ENCODE measurements at regions not wholly inside any gene's neighbourhood (a gene's known extent, or its start where the extent isn't known, plus 50 kb on each side); places are given as distances from the start of the nearest gene placed in this dataset.
"Not testable (repeated sequence)": the region's sequence is repeated elsewhere in the genome, so short reads cannot be mapped to it uniquely, and the experiment has no call there.

DNA sequence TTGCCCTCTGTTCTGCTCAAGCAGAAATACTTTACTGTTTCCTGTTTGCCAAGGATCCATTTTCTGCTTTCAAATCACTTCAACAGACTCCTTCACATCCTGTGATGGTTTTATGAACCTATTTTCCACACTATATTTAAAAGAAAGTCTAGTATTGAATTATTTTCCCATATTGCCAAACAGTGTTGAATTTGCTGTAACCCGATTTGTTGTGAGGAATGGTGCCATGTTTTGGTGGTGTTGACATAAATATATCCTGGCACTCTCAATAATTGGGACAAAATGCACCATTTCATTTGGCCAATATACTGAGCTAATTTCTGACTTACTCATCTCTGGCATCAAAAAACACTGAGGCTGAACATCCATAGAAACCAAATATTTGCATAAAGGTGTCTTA lies 615.4 kb upstream of the SEMA3D start:
- no peaks in the 10 kb centered on the region for H3K9me3 ChIP-seq
- no peak overlapping the region for H3K4me3 ChIP-seq
- H3K36me3 ChIP-seq (ENCODE audit: insufficient read depth in 1 of 2, low read depth in 1 of 2) = no peaks in the 10 kb centered on the region
- no peak overlapping the region for H3K27ac ChIP-seq
- 24 to 38% (median 34%) methylated on average over 1 of the region's 1 CpG for WGBS, 3 donors
- intact Hi-C loops (cut with DNase I) = no loop called here
- no peak for DNase-seq
- ATAC-seq = no peak
- no peaks in the 10 kb centered on the region for H3K4me1 ChIP-seq
- TF ChIP-seq, protein P1, sequence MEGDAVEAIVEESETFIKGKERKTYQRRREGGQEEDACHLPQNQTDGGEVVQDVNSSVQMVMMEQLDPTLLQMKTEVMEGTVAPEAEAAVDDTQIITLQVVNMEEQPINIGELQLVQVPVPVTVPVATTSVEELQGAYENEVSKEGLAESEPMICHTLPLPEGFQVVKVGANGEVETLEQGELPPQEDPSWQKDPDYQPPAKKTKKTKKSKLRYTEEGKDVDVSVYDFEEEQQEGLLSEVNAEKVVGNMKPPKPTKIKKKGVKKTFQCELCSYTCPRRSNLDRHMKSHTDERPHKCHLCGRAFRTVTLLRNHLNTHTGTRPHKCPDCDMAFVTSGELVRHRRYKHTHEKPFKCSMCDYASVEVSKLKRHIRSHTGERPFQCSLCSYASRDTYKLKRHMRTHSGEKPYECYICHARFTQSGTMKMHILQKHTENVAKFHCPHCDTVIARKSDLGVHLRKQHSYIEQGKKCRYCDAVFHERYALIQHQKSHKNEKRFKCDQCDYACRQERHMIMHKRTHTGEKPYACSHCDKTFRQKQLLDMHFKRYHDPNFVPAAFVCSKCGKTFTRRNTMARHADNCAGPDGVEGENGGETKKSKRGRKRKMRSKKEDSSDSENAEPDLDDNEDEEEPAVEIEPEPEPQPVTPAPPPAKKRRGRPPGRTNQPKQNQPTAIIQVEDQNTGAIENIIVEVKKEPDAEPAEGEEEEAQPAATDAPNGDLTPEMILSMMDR (IDR thresholded peaks at IDR 0.05) = no peak
- H3K27me3 ChIP-seq (ENCODE audit: insufficient read depth in 3 of 3, low read length in 2 of 3) = no peaks in the 10 kb centered on the region

DNA sequence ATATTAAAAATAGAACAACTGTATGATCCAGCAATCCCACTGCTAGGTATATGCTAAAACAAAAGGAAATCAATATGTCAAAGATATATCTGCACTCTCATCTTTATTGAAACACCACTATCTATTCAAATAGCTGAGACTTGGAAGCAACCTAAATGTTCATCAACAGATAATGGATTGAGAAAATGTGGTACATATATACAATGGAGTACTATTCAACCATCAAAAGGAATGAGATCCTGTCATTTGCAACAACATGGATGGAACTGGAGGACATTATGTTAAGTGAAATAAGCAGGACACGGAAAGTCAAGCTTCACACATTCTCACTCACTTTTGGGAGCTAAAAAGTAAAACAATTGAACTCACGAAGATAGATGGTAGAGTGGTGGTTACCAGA lies 610.1 kb upstream of the SEMA3D start:
- intact Hi-C loops (cut with DNase I) = no loop called here
- no peak overlapping the region for H3K27ac ChIP-seq
- WGBS, 3 donors = 90 to 92% (median 90%) methylated on average over 2 of the region's 2 CpGs
- H3K9me3 ChIP-seq = no peaks in the 10 kb centered on the region
- DNase-seq (no peak), ATAC-seq (no peak)
- H3K27me3 ChIP-seq (ENCODE audit: insufficient read depth in 3 of 3, low read length in 2 of 3) = no peaks in the 10 kb centered on the region
- no peak overlapping the region for H3K4me3 ChIP-seq
- TF ChIP-seq, protein P1 (IDR thresholded peaks at IDR 0.05) = no peak
- no peaks in the 10 kb centered on the region for H3K4me1 ChIP-seq
- H3K36me3 ChIP-seq (ENCODE audit: insufficient read depth in 1 of 2, low read depth in 1 of 2) = no peaks in the 10 kb centered on the region

DNA sequence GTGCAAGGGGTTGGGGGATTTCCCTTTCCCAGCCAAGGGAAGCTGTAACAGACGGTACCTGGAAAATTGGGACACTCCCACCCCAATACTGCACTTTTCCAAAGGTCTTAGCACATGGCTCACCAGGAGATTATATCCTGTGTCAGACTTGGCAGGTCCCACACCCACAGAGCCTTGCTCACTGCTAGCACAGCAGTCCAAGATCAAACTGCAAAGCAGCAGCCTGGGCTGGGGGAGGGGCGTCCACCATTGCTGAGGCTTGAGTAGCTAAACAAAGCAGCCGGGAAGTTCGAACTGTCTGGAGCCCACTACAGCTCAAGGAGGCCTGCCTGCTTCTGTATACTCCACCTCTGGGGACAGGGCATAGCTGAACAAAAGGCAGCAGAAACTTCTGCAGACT lies 604.2 kb upstream of the SEMA3D start:
- H3K27me3 ChIP-seq (ENCODE audit: insufficient read depth in 3 of 3, low read length in 2 of 3); H3K36me3 ChIP-seq (ENCODE audit: insufficient read depth in 1 of 2, low read depth in 1 of 2); H3K4me1 ChIP-seq; intact Hi-C loops (cut with DNase I); ATAC-seq; H3K27ac ChIP-seq; H3K9me3 ChIP-seq; H3K4me3 ChIP-seq; DNase-seq: not testable (repeated sequence)
- 82 to 89% (median 87%) methylated on average over 4 of the region's 4 CpGs for WGBS, 3 donors

DNA sequence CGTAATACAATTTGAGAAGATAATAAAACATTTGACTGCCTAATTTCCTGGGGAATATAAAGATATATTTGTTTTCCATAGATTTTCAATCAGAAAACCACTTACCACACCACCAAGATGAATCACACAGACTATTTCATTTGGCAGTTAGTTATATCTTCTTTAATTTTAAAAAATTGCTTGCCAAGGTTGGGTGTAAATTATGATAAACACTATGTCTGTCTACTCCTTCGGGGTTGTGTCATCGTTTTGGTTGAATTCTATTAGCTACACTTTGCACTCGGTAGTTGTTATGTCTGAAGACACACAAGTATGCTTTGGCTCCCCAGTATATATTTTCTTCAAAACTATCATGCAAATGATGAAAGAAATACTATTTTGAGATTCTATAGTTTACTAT lies 594.8 kb upstream of the SEMA3D start:
- DNase-seq = no peak
- WGBS, 3 donors = 70 to 71% (median 70%) methylated on average over 4 of the region's 4 CpGs
- H3K36me3 ChIP-seq (ENCODE audit: insufficient read depth in 1 of 2, low read depth in 1 of 2) = no peaks in the 10 kb centered on the region
- H3K4me3 ChIP-seq = no peak overlapping the region
- no peak overlapping the region for H3K27ac ChIP-seq
- H3K27me3 ChIP-seq (ENCODE audit: insufficient read depth in 3 of 3, low read length in 2 of 3) = no peaks in the 10 kb centered on the region
- no peak for ATAC-seq
- H3K9me3 ChIP-seq = peaks cover 7% of the 10 kb centered on the region
- intact Hi-C loops (cut with DNase I) = no loop called here
- no peaks in the 10 kb centered on the region for H3K4me1 ChIP-seq
- TF ChIP-seq, protein P1 (IDR thresholded peaks at IDR 0.05) = no peak

DNA sequence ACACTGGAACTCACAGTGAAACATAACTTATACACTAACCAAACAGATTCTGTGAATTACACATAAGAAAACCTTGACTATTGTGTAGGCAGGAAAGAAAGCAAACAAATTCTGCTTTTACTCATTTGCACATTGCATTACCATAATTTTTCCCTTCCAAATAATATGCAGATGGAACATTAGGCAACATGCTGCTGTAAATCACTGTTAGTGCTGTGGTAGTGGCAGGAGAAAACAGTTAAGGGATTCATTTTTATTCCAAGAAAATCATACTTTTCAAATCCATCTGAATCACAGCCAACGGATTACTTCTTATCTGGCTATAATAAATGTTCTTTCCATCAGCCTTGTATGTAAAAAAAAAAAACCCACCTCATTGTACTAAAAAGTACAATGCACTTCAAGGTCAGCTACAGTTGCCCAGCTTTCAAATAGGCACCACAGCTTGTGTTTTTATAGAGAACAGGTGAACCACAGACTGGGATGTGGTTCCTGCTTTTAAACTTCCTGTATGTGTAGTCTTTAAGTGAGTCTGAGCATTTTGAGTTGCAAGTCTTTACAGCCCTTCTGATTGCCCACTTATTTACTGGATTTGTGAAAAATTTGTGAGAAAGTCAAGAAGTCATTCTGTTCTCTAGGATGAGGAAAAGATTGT lies 590.0 kb upstream of the SEMA3D start:
- Histone ChIP-seq H3K36me3 (ENCODE audit: insufficient read depth in 1 of 2, low read depth in 1 of 2) (no peaks in the 10 kb centered on the region), H3K27me3 (ENCODE audit: insufficient read depth in 3 of 3, low read length in 2 of 3) (no peaks in the 10 kb centered on the region), H3K4me3 (no peak overlapping the region), H3K4me1 (no peaks in the 10 kb centered on the region), H3K27ac (no peak overlapping the region), H3K9me3 (no peaks in the 10 kb centered on the region)
- TF ChIP-seq, protein P1 (IDR thresholded peaks at IDR 0.05) = no peak
- ATAC-seq (no peak), DNase-seq (no peak)
- intact Hi-C loops (cut with DNase I) = no loop called here
- 29 to 46% (median 37%) methylated on average over 1 of the region's 1 CpG for WGBS, 3 donors

Measured in psoas muscle (tissue), 7 donors.